ENCODE measurements at regions not wholly inside any gene's neighbourhood (a gene's known extent, or its start where the extent isn't known, plus 50 kb on each side); places are given as distances from the start of the nearest gene placed in this dataset.

DNA sequence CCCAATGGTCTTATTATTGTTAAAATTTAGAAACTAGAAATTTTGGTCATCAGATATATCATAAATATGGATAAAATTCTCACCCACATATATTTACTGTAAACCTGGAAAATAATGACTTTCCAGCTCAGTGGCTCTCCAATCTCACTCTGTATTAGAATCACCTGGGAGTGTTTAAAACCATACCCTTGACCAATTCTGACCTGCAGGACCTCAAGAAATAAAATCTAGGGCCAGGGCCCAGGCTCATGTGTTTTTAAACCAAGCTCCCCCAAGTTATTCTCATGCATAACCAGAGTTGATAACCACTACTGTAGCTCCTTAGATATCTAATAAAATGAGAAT is 372.1 kb downstream of the SHQ1 start:
- TF ChIP-seq EZH2 (IDR thresholded peaks at IDR 0.05; ENCODE audit: low read depth): no peak
- TF ChIP-seq, protein P1, sequence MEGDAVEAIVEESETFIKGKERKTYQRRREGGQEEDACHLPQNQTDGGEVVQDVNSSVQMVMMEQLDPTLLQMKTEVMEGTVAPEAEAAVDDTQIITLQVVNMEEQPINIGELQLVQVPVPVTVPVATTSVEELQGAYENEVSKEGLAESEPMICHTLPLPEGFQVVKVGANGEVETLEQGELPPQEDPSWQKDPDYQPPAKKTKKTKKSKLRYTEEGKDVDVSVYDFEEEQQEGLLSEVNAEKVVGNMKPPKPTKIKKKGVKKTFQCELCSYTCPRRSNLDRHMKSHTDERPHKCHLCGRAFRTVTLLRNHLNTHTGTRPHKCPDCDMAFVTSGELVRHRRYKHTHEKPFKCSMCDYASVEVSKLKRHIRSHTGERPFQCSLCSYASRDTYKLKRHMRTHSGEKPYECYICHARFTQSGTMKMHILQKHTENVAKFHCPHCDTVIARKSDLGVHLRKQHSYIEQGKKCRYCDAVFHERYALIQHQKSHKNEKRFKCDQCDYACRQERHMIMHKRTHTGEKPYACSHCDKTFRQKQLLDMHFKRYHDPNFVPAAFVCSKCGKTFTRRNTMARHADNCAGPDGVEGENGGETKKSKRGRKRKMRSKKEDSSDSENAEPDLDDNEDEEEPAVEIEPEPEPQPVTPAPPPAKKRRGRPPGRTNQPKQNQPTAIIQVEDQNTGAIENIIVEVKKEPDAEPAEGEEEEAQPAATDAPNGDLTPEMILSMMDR (conservative IDR thresholded peaks at IDR 0.05): no peak
